ENCODE measurements at regions not wholly inside any gene's neighbourhood (a gene's known extent, or its start where the extent isn't known, plus 50 kb on each side); places are given as distances from the start of the nearest gene placed in this dataset.

- FAIRE-seq = no peak
- DNase-seq (ENCODE audit: insufficient read length) = no peak
- TF ChIP-seq POLR2AphosphoS5 (IDR thresholded peaks at IDR 0.05; ENCODE audit: low read depth, low read length) (no peak), POLR2A (IDR thresholded peaks at IDR 0.05; ENCODE audit: low read depth, low read length) (no peak), TAF1 (IDR thresholded peaks at IDR 0.05; ENCODE audit: borderline replicate concordance, low read depth, low read length) (no peak)
Observed at GRCh38 chr4:27624749-27625148, 764.1 kb downstream of the STIM2 start.

DNA sequence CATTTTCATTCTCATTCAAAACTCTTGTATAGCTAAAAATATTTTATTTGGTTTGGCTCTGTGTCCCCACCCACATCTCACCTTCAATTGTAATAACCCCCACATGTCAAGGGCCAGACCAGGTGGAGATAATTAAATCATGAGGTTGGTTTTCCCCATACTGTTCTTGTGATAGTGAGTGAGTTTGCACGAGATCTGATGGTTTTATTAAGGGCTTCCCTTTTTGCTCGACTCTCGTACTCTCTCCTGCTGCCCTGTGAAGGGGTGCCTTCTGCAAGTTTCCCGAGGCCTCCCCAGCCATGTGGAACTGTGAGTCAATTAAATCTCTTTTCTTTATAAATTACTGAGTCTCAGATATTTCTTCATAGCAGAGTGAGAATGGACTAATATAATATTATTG is 768.0 kb downstream of the STIM2 start:
- TF ChIP-seq TAF1 (IDR thresholded peaks at IDR 0.05; ENCODE audit: borderline replicate concordance, low read depth, low read length) = no peak
- TF ChIP-seq POLR2AphosphoS5 (IDR thresholded peaks at IDR 0.05; ENCODE audit: low read depth, low read length) = no peak
- TF ChIP-seq POLR2A (IDR thresholded peaks at IDR 0.05; ENCODE audit: low read depth, low read length) = no peak
- no peak for FAIRE-seq

GRCh38 chr4:27629532-27630225 is 769.0 kb downstream of the STIM2 start:
- FAIRE-seq (no peak), DNase-seq (ENCODE audit: insufficient read length) (no peak)
- TF ChIP-seq POLR2A (IDR thresholded peaks at IDR 0.05; ENCODE audit: low read depth, low read length) (no peak), TAF1 (IDR thresholded peaks at IDR 0.05; ENCODE audit: borderline replicate concordance, low read depth, low read length) (no peak)

More for the DNA sequence above, 768.0 kb downstream of the STIM2 start:
- no peak for DNase-seq (ENCODE audit: insufficient read length)

- DNase-seq (ENCODE audit: insufficient read length) (no peak), FAIRE-seq (no peak)
- TF ChIP-seq POLR2AphosphoS5 (IDR thresholded peaks at IDR 0.05; ENCODE audit: low read depth, low read length) = no peak
Observed at GRCh38 chr4:27635936-27636913, 775.6 kb downstream of the STIM2 start.

DNA sequence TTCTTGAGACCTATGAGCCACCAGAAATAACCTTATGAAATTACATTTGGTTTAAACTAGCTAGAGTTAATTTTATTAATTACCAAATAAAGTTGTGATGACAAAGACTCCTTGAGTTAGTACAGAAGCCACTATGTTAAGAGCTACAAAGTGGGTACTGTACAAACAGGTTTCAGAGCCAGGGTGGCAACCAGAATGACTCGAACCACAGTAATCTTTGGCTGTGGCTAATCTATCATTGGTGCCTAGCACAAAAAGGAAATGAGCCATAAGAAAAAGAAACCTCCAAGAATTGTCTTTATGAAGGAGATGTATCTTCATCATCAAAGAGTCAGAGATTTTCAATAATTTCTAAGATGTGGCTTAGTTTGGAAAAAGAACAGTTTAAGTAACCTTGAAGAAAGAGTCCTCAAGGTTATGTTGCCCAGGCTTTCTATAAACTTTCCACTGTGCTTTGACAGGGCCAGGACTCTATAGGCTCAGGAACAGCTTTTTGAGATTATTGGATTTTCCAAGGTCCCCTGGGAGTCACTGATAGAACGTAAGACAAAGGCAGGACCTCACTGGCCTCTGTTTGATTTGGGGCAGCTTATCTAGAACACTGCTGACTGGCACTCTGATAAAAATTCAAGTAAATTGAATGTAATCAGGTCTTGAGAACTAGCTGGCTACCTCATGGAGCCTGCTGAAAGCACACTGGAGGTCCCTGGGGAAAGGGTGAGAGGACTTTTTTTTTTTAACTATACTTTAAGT is 777.7 kb downstream of the STIM2 start:
- DNase-seq (ENCODE audit: insufficient read length) = no peak
- TF ChIP-seq POLR2AphosphoS5 (IDR thresholded peaks at IDR 0.05; ENCODE audit: low read depth, low read length) (no peak), TAF1 (IDR thresholded peaks at IDR 0.05; ENCODE audit: borderline replicate concordance, low read depth, low read length) (no peak), POLR2A (IDR thresholded peaks at IDR 0.05; ENCODE audit: low read depth, low read length) (no peak)
- no peak for FAIRE-seq

- no peak for FAIRE-seq
- no peak for DNase-seq (ENCODE audit: insufficient read length)
- TF ChIP-seq TAF1 (IDR thresholded peaks at IDR 0.05; ENCODE audit: borderline replicate concordance, low read depth, low read length) (no peak), POLR2A (IDR thresholded peaks at IDR 0.05; ENCODE audit: low read depth, low read length) (no peak), POLR2AphosphoS5 (IDR thresholded peaks at IDR 0.05; ENCODE audit: low read depth, low read length) (no peak)
Observed at GRCh38 chr4:27643101-27643500, 782.5 kb downstream of the STIM2 start.

- no peak for FAIRE-seq
- no peak for TF ChIP-seq POLR2A (IDR thresholded peaks at IDR 0.05; ENCODE audit: low read depth, low read length)
- no peak for TF ChIP-seq POLR2AphosphoS5 (IDR thresholded peaks at IDR 0.05; ENCODE audit: low read depth, low read length)
- no peak for TF ChIP-seq TAF1 (IDR thresholded peaks at IDR 0.05; ENCODE audit: borderline replicate concordance, low read depth, low read length)
- DNase-seq (ENCODE audit: insufficient read length) = no peak
Observed at GRCh38 chr4:27648416-27648815, 787.8 kb downstream of the STIM2 start.

DNA sequence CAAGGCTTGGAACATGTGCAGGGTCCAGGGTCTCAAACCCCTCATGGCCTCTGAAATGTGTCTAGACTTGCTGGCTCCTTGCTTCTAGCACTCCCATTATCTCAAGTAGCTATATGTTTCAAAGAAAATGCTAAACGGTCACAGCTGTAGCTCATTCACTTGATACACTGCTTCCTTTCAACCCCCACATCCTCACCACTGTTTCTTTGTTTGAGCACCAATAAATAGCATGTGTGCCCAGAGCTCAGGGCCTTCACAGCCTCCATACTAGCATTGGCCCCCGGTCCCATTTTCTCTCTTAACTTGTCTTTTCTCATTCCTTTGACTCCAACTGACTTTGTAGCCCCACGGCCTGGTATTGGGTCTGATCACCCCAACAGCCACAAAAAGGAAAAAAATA is 801.8 kb downstream of the STIM2 start:
- FAIRE-seq (no peak), DNase-seq (ENCODE audit: insufficient read length) (no peak)
- no peak for TF ChIP-seq TAF1 (IDR thresholded peaks at IDR 0.05; ENCODE audit: borderline replicate concordance, low read depth, low read length)
- no peak for TF ChIP-seq POLR2AphosphoS5 (IDR thresholded peaks at IDR 0.05; ENCODE audit: low read depth, low read length)
- TF ChIP-seq POLR2A (IDR thresholded peaks at IDR 0.05; ENCODE audit: low read depth, low read length) = no peak

- FAIRE-seq = no peak
- DNase-seq (ENCODE audit: insufficient read length) = no peak
- no peak for TF ChIP-seq POLR2AphosphoS5 (IDR thresholded peaks at IDR 0.05; ENCODE audit: low read depth, low read length)
- no peak for TF ChIP-seq TAF1 (IDR thresholded peaks at IDR 0.05; ENCODE audit: borderline replicate concordance, low read depth, low read length)
- no peak for TF ChIP-seq POLR2A (IDR thresholded peaks at IDR 0.05; ENCODE audit: low read depth, low read length)
Observed at GRCh38 chr4:27666943-27667342, 806.3 kb downstream of the STIM2 start.

DNA sequence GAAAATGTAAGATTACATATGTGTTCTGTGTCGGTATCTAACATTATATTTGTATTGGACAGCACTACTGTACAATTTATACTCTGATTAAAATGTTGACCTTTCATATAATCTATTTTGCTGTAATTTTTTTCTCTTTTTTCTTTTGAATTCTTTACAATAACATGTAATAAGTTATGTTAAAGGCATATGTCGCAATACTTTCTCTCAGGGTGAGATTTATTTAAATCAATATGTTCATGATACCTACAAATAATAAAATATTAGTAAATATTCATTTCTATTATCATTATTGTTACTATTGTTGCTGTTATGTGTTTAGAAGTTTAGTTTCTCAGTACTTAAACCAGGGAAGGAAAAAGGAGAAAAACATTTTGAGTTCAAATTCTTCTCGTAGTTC is 807.4 kb downstream of the STIM2 start:
- FAIRE-seq (no peak), DNase-seq (ENCODE audit: insufficient read length) (no peak)
- TF ChIP-seq TAF1 (IDR thresholded peaks at IDR 0.05; ENCODE audit: borderline replicate concordance, low read depth, low read length) = no peak
- TF ChIP-seq POLR2A (IDR thresholded peaks at IDR 0.05; ENCODE audit: low read depth, low read length) = no peak

- DNase-seq (ENCODE audit: insufficient read length) (no peak), FAIRE-seq (no peak)
- TF ChIP-seq POLR2A (IDR thresholded peaks at IDR 0.05; ENCODE audit: low read depth, low read length) (no peak), TAF1 (IDR thresholded peaks at IDR 0.05; ENCODE audit: borderline replicate concordance, low read depth, low read length) (no peak)
Observed at GRCh38 chr4:27678027-27678426, 817.4 kb downstream of the STIM2 start.
